CD8-positive, alpha-beta memory T cell (primary cell): ENCODE measurements at regions not wholly inside any gene's neighbourhood (a gene's known extent, or its start where the extent isn't known, plus 50 kb on each side); places are given as distances from the start of the nearest gene placed in this dataset.
"Not testable (repeated sequence)": the region's sequence is repeated elsewhere in the genome, so short reads cannot be mapped to it uniquely, and the experiment has no call there.

Experiments
- CTCF ChIA-PET: fragments of 350-600 bp; sonication (Branson Sonifier 250); formaldehyde crosslinking; loops from one replicate; lab custom pipeline; 2021; ENCODE audit warnings: antibody characterized with exemption; lab: Charles Lee
- POLR2A ChIA-PET: fragments of 350-600 bp; sonication (Branson Sonifier 250); formaldehyde crosslinking; loops from one replicate; lab custom pipeline; 2021; ENCODE audit warnings: antibody characterized with exemption; lab: Charles Lee
- DNase-seq, 5 donors: peaks; one replicate each; pipeline versions ENCODE4 v3.0.0 to v3.0.0-alpha.2; 2020 to 2022; ENCODE audit warnings: mixed read lengths in 1 of 5
- H3K27ac ChIP-seq: one replicate; pipeline ENCODE4 v1.7.0; 2013; ENCODE audit warnings: low read depth, mild to moderate bottlenecking, low read length, moderate library complexity
- H3K27me3 ChIP-seq: 2 replicates; pipeline ENCODE4 v1.7.0; 2013; ENCODE audit warnings: low read length, mild to moderate bottlenecking; ENCODE audit not compliant: insufficient read depth, poor library complexity, severe bottlenecking
- H3K36me3 ChIP-seq: 2 replicates; pipeline ENCODE4 v1.7.0; 2013; ENCODE audit warnings: mild to moderate bottlenecking, low read length, moderate library complexity; ENCODE audit not compliant: insufficient read depth
- H3K4me1 ChIP-seq: 2 replicates; pipeline ENCODE4 v1.7.0; 2013; ENCODE audit warnings: mild to moderate bottlenecking, low read length, moderate library complexity; ENCODE audit not compliant: insufficient read depth
- H3K4me3 ChIP-seq: 2 replicates; pipeline ENCODE4 v1.7.0; 2013; ENCODE audit warnings: mild to moderate bottlenecking, low read length
- H3K9me3 ChIP-seq: 2 replicates; pipeline ENCODE4 v1.7.0; 2013; ENCODE audit warnings: mild to moderate bottlenecking, low read length
- H3K27ac Mint-ChIP-seq, 8 donors: one replicate each; pipeline ENCODE4 v1.8.0; 2020 to 2021; ENCODE audit warnings: mixed read lengths in 8 of 8, mild to moderate bottlenecking in 6 of 8, inconsistent platforms in 3 of 8, moderate library complexity in 3 of 8
- H3K27me3 Mint-ChIP-seq, 2 donors: one replicate each; pipeline ENCODE4 v1.8.0; 2020 to 2021; ENCODE audit warnings: mixed read lengths in 2 of 2, mild to moderate bottlenecking in 1 of 2, moderate library complexity in 1 of 2
- H3K36me3 Mint-ChIP-seq, 3 donors: one replicate each; pipeline ENCODE4 v1.8.0; 2020 to 2021; ENCODE audit warnings: mixed read lengths in 3 of 3, inconsistent platforms in 1 of 3, mild to moderate bottlenecking in 1 of 3
- H3K4me1 Mint-ChIP-seq, 3 donors: one replicate each; pipeline ENCODE4 v1.8.0; 2020 to 2021; ENCODE audit warnings: mixed read lengths in 3 of 3, inconsistent platforms in 1 of 3, mild to moderate bottlenecking in 1 of 3
- H3K4me3 Mint-ChIP-seq, 7 donors: one replicate each; pipeline ENCODE4 v1.8.0; 2020 to 2021; ENCODE audit warnings: mixed read lengths in 7 of 7, mild to moderate bottlenecking in 6 of 7, moderate library complexity in 4 of 7, inconsistent platforms in 2 of 7
- H3K9me3 Mint-ChIP-seq, 5 donors: one replicate each; pipeline ENCODE4 v1.8.0; 2020 to 2022; ENCODE audit warnings: mixed read lengths in 5 of 5, mild to moderate bottlenecking in 3 of 5, moderate library complexity in 2 of 5, inconsistent platforms in 1 of 5

DNA sequence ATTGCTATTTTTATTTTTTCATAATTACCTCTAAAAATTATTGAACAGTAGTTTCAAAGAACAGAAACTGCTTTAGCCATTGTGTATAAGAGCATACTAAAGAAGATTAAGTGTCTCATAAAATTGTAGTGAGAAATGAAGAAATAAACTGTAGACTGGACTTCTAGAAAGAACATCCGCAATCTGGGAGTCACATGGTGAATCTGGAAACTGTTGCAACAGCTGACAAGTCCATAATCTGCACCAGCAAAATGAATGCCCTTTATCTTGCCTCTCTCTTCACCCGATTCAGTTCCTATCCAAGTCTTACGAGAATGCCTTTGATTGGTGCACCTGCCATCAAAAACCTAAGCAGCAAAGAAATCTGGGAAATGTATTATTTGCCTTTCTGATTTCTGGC, 312.9 kb downstream of the NAF1 start:
- H3K27ac ChIP-seq, result no peak overlapping the region
- Mint-ChIP-seq H3K27ac (no peak overlapping the region), H3K4me3 (no peak overlapping the region), H3K36me3 (no peaks in the 10 kb centered on the region), H3K4me1 (no peaks in the 10 kb centered on the region), H3K27me3 (no peaks in the 10 kb centered on the region), H3K9me3 (peaks cover 0 to 7% (median 0%) of the 10 kb centered on the region in 5 donors)
- DNase-seq, result no peak
- no peaks in the 10 kb centered on the region for H3K36me3 ChIP-seq
- no peaks in the 10 kb centered on the region for H3K4me1 ChIP-seq
- ChIA-PET POLR2A (no interaction called here), CTCF (no interaction called here)
- no peaks in the 10 kb centered on the region for H3K27me3 ChIP-seq
- no peak overlapping the region for H3K4me3 ChIP-seq
- H3K9me3 ChIP-seq, result no peaks in the 10 kb centered on the region

DNA sequence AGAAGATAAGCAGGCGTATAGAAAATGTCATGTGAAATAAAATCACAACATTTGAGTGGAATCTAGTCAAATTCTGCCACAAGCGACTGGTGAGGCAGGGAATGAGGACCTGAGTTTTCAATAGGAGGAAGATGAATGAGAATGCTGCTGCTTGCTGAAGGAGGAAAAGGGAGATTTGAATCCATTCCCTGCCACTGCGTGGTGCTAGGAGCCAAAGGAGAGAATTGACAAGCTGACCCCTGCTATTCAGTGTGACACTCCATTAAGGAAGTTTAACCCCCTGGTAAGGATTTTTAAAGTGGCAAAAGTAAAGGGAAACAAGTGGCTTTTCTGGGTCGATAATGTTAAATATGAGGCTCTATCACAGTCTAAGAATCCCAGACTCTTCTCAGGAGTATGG, 314.0 kb downstream of the NAF1 start:
- Histone ChIP-seq H3K27me3 (no peaks in the 10 kb centered on the region), H3K4me1 (no peaks in the 10 kb centered on the region), H3K9me3 (no peaks in the 10 kb centered on the region), H3K27ac (no peak overlapping the region), H3K36me3 (no peaks in the 10 kb centered on the region), H3K4me3 (no peak overlapping the region)
- Mint-ChIP-seq H3K36me3 (no peaks in the 10 kb centered on the region), H3K27me3 (no peaks in the 10 kb centered on the region), H3K4me1 (no peaks in the 10 kb centered on the region), H3K9me3 (peaks cover 0 to 6% (median 0%) of the 10 kb centered on the region in 5 donors), H3K27ac (no peak overlapping the region), H3K4me3 (no peak overlapping the region)
- ChIA-PET POLR2A (no interaction called here), CTCF (no interaction called here)
- no peak for DNase-seq

- H3K27me3 Mint-ChIP-seq, H3K27me3 ChIP-seq, H3K9me3 ChIP-seq, H3K36me3 ChIP-seq, CTCF ChIA-PET, H3K36me3 Mint-ChIP-seq, DNase-seq, H3K4me3 Mint-ChIP-seq, H3K4me1 Mint-ChIP-seq, H3K4me1 ChIP-seq, H3K9me3 Mint-ChIP-seq, H3K27ac ChIP-seq, H3K27ac Mint-ChIP-seq, POLR2A ChIA-PET, H3K4me3 ChIP-seq: not testable (repeated sequence)
Measured at GRCh38 chr4:162851241-162851758, 315.4 kb downstream of the NAF1 start.

DNA sequence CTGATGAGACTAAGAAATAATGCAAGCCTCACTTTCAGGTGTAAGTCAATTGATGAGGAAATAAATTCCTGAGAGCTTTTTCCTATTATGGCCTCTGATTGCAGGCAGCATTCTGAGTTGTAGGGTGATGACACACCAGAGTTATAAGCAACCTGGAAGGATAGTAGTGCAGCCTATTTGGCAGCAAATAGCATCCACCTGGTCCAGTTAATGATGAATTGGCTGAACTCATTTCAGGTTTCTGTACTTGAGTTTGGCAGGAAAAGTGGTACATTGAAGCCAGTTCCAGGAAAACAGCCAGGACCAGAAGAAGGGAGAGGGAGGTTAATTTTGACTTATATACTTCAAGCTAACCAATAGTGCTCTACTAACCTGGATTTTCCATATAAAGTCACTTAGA, 316.8 kb downstream of the NAF1 start:
- no peaks in the 10 kb centered on the region for H3K27me3 Mint-ChIP-seq
- H3K4me1 Mint-ChIP-seq, result no peaks in the 10 kb centered on the region
- POLR2A ChIA-PET, result no interaction called here
- DNase-seq, result no peak
- Histone ChIP-seq H3K36me3 (no peaks in the 10 kb centered on the region), H3K27ac (no peak overlapping the region), H3K4me3 (no peak overlapping the region), H3K9me3 (no peaks in the 10 kb centered on the region), H3K4me1 (no peaks in the 10 kb centered on the region), H3K27me3 (no peaks in the 10 kb centered on the region)
- H3K4me3 Mint-ChIP-seq, result no peak overlapping the region
- H3K36me3 Mint-ChIP-seq, result no peaks in the 10 kb centered on the region
- H3K9me3 Mint-ChIP-seq, result peaks cover 0 to 9% (median 2%) of the 10 kb centered on the region in 5 donors
- CTCF ChIA-PET, result no interaction called here
- no peak overlapping the region for H3K27ac Mint-ChIP-seq

- no peaks in the 10 kb centered on the region for H3K9me3 ChIP-seq
- no peaks in the 10 kb centered on the region for H3K27me3 ChIP-seq
- Mint-ChIP-seq H3K4me1 (no peaks in the 10 kb centered on the region), H3K36me3 (no peaks in the 10 kb centered on the region), H3K4me3 (no peak overlapping the region), H3K27me3 (no peaks in the 10 kb centered on the region), H3K27ac (no peak overlapping the region), H3K9me3 (peaks cover 0 to 15% (median 2%) of the 10 kb centered on the region in 5 donors)
- POLR2A ChIA-PET, result no interaction called here
- DNase-seq, result no peak
- CTCF ChIA-PET, result no interaction called here
- no peak overlapping the region for H3K27ac ChIP-seq
- H3K36me3 ChIP-seq, result no peaks in the 10 kb centered on the region
- H3K4me3 ChIP-seq, result no peak overlapping the region
- no peaks in the 10 kb centered on the region for H3K4me1 ChIP-seq
Measured at GRCh38 chr4:162847945-162848549, 318.6 kb downstream of the NAF1 start.

GRCh38 chr4:162841753-162842152, 324.9 kb downstream of the NAF1 start:
- Histone ChIP-seq H3K4me3 (no peak overlapping the region), H3K4me1 (no peaks in the 10 kb centered on the region), H3K27me3 (no peaks in the 10 kb centered on the region), H3K36me3 (no peaks in the 10 kb centered on the region), H3K9me3 (no peaks in the 10 kb centered on the region), H3K27ac (no peak overlapping the region)
- Mint-ChIP-seq H3K36me3 (no peaks in the 10 kb centered on the region), H3K4me3 (no peak overlapping the region), H3K27me3 (no peaks in the 10 kb centered on the region), H3K4me1 (no peaks in the 10 kb centered on the region), H3K27ac (no peak overlapping the region), H3K9me3 (peaks cover 0 to 13% (median 2%) of the 10 kb centered on the region in 5 donors)
- DNase-seq, result no peak
- ChIA-PET POLR2A (no interaction called here), CTCF (no interaction called here)

GRCh38 chr4:162839814-162840213, 326.9 kb downstream of the NAF1 start:
- Histone ChIP-seq H3K9me3 (no peaks in the 10 kb centered on the region), H3K27ac (no peak overlapping the region), H3K36me3 (no peaks in the 10 kb centered on the region), H3K4me3 (no peak overlapping the region), H3K4me1 (no peaks in the 10 kb centered on the region), H3K27me3 (no peaks in the 10 kb centered on the region)
- Mint-ChIP-seq H3K4me3 (no peak overlapping the region), H3K27me3 (no peaks in the 10 kb centered on the region), H3K4me1 (no peaks in the 10 kb centered on the region), H3K36me3 (no peaks in the 10 kb centered on the region), H3K27ac (no peak overlapping the region), H3K9me3 (peaks cover 0 to 10% (median 3%) of the 10 kb centered on the region in 5 donors)
- ChIA-PET CTCF (no interaction called here), POLR2A (no interaction called here)
- DNase-seq, result no peak

DNA sequence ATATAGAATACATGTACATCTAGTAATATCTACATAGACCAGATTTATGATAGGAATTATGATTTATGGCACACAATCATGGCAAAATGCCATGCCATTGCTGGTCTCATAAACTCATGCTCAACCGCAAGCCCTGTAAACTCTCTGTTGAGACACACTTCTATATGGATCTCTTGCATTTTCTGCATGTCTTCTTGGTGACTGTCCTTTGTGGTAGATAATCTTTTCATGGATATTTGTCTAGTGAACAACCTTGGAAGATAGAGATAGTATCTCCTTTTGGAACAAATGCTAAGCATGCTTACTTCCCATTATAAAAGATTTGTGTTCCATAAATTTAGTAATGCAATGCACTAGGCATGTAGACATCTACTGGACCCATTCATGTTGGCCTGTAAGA, 328.0 kb downstream of the NAF1 start:
- no peak for DNase-seq
- no peaks in the 10 kb centered on the region for H3K27me3 Mint-ChIP-seq
- no peaks in the 10 kb centered on the region for H3K4me1 ChIP-seq
- no peaks in the 10 kb centered on the region for H3K27me3 ChIP-seq
- H3K4me3 ChIP-seq, result no peak overlapping the region
- H3K4me3 Mint-ChIP-seq, result no peak overlapping the region
- H3K27ac Mint-ChIP-seq, result no peak overlapping the region
- CTCF ChIA-PET, result no interaction called here
- H3K4me1 Mint-ChIP-seq, result no peaks in the 10 kb centered on the region
- peaks cover 0 to 10% (median 2%) of the 10 kb centered on the region in 5 donors for H3K9me3 Mint-ChIP-seq
- POLR2A ChIA-PET, result no interaction called here
- H3K36me3 Mint-ChIP-seq, result no peaks in the 10 kb centered on the region
- H3K9me3 ChIP-seq, result no peaks in the 10 kb centered on the region
- no peaks in the 10 kb centered on the region for H3K36me3 ChIP-seq
- H3K27ac ChIP-seq, result no peak overlapping the region
